CD14-positive monocyte (primary cell): ENCODE measurements at regions not wholly inside any gene's neighbourhood (a gene's known extent, or its start where the extent isn't known, plus 50 kb on each side); places are given as distances from the start of the nearest gene placed in this dataset.

Experiments
- DNase-seq, 3 donors: peaks; one replicate each; pipeline ENCODE4 v3.0.0-alpha.2; 2011 to 2022
- H2AFZ ChIP-seq: 2 replicates; pipeline ENCODE4 v1.6.0; 2012; ENCODE audit warnings: mild to moderate bottlenecking, low read depth, low read length, inconsistent platforms; ENCODE audit not compliant: insufficient read depth, poor library complexity, severe bottlenecking
- H3K27ac ChIP-seq, 2 donors: 1 replicate in 1 of 2; 2 replicates in 1 of 2; pipeline ENCODE4 v1.5.1; 2012 to 2013; ENCODE audit warnings: low read length in 2 of 2, control low read depth in 1 of 2, inconsistent platforms in 1 of 2, low read depth in 1 of 2, mild to moderate bottlenecking in 1 of 2
- H3K27me3 ChIP-seq, 2 donors: one replicate each; pipeline versions ENCODE4 v1.6.0 to v1.6.1; 2011 to 2013; ENCODE audit warnings: low read length in 2 of 2; ENCODE audit not compliant: control insufficient read depth in 2 of 2, insufficient read depth in 2 of 2
- H3K36me3 ChIP-seq, 2 donors: replicated peaks in 1 of 2; 1 replicate in 1 of 2; 2 replicates in 1 of 2; pipeline versions ENCODE4 v1.5.1 to v1.6.1; 2012 to 2013; ENCODE audit warnings: low read length in 2 of 2, control low read depth in 1 of 2, inconsistent platforms in 1 of 2, mild to moderate bottlenecking in 1 of 2; ENCODE audit not compliant: insufficient read depth in 2 of 2, control insufficient read depth in 1 of 2
- H3K4me1 ChIP-seq, 2 donors: 1 replicate in 1 of 2; 2 replicates in 1 of 2; pipeline versions ENCODE4 v1.5.1 to v1.6.1; 2012 to 2013; ENCODE audit warnings: low read length in 2 of 2, control low read depth in 1 of 2, inconsistent platforms in 1 of 2, mild to moderate bottlenecking in 1 of 2, moderate library complexity in 1 of 2; ENCODE audit not compliant: insufficient read depth in 2 of 2, control insufficient read depth in 1 of 2
- H3K4me2 ChIP-seq: replicated peaks from 2 replicates; pipeline ENCODE3; 2012; ENCODE audit warnings: low read length, moderate library complexity, mild to moderate bottlenecking; ENCODE audit not compliant: poor library complexity, severe bottlenecking; ENCODE audit errors: extremely low read depth
- H3K4me3 ChIP-seq, 3 experiments: fragments of 200-600 bp in 1 of 3; sonication (generic) in 1 of 3; replicated peaks in 1 of 3; 1 replicate in 2 of 3; 2 replicates in 1 of 3; pipeline ENCODE4 v1.5.1; 2011 to 2013; ENCODE audit warnings: low read length in 3 of 3, mild to moderate bottlenecking in 3 of 3, control low read depth in 2 of 3, low read depth in 2 of 3, inconsistent platforms in 1 of 3, moderate library complexity in 1 of 3
- H3K79me2 ChIP-seq: 2 replicates; pipeline ENCODE4 v1.6.0; 2012; ENCODE audit warnings: mild to moderate bottlenecking, control low read depth, inconsistent platforms, low read length, moderate library complexity; ENCODE audit not compliant: insufficient read depth
- H3K9ac ChIP-seq: 2 replicates; pipeline ENCODE4 v1.6.0; 2017; ENCODE audit warnings: low read length, mild to moderate bottlenecking; ENCODE audit not compliant: insufficient read depth, poor library complexity, severe bottlenecking
- H3K9me3 ChIP-seq, 2 donors: replicated peaks in 1 of 2; 1 replicate in 1 of 2; 2 replicates in 1 of 2; pipeline versions ENCODE4 v1.5.1 to v1.6.1; 2012 to 2013; ENCODE audit warnings: low read length in 2 of 2, control low read depth in 1 of 2; ENCODE audit not compliant: control insufficient read depth in 1 of 2, insufficient read depth in 1 of 2
- H4K20me1 ChIP-seq: 2 replicates; pipeline ENCODE4 v1.6.0; 2012; ENCODE audit warnings: mild to moderate bottlenecking, low read length, control low read depth, moderate library complexity; ENCODE audit not compliant: insufficient read depth
- H3K27ac Mint-ChIP-seq, 7 donors: one replicate each; pipeline ENCODE4 v1.8.0; 2020; ENCODE audit warnings: mild to moderate bottlenecking in 7 of 7, mixed read lengths in 7 of 7, moderate library complexity in 6 of 7, inconsistent platforms in 2 of 7
- H3K27me3 Mint-ChIP-seq, 3 donors: one replicate each; pipeline ENCODE4 v1.8.0; 2021 to 2022; ENCODE audit warnings: low read depth in 3 of 3, mild to moderate bottlenecking in 3 of 3, mixed read lengths in 3 of 3, moderate library complexity in 3 of 3, inconsistent platforms in 1 of 3
- H3K36me3 Mint-ChIP-seq, 2 donors: one replicate each; pipeline ENCODE4 v1.8.0; 2020; ENCODE audit warnings: mixed read lengths in 2 of 2, inconsistent platforms in 1 of 2, mild to moderate bottlenecking in 1 of 2
- H3K4me1 Mint-ChIP-seq: one replicate; pipeline ENCODE4 v1.8.0; 2020; ENCODE audit warnings: mild to moderate bottlenecking, mixed read lengths
- H3K4me3 Mint-ChIP-seq, 2 donors: one replicate each; pipeline ENCODE4 v1.8.0; 2020; ENCODE audit warnings: mild to moderate bottlenecking in 2 of 2, mixed read lengths in 2 of 2, moderate library complexity in 1 of 2
- H3K9me3 Mint-ChIP-seq, 7 donors: one replicate each; pipeline ENCODE4 v1.8.0; 2020 to 2022; ENCODE audit warnings: mixed read lengths in 7 of 7, mild to moderate bottlenecking in 6 of 7, moderate library complexity in 6 of 7, inconsistent platforms in 2 of 7
- CTCF ChIP-seq: fragments of 200-600 bp; IDR thresholded peaks from one replicate; pipeline ENCODE4 v1.8.0; 2022; ENCODE audit warnings: antibody characterized with exemption, mild to moderate bottlenecking
- WGBS: methylation state at CpG from one replicate; pipeline ENCODE4 v1.1.5; 2013; ENCODE audit warnings: missing lambda C conversion rate; ENCODE audit not compliant: insufficient coverage; 5-methylcytosine and 5-hydroxymethylcytosine counted together
- intact Hi-C, 2 donors: fragments of 100-400 bp; cut with micrococcal nuclease; formaldehyde crosslinking; loops; one replicate each; pipeline versions ENCODE4 v1.15.0 to v1.15.1; 2023

DNA sequence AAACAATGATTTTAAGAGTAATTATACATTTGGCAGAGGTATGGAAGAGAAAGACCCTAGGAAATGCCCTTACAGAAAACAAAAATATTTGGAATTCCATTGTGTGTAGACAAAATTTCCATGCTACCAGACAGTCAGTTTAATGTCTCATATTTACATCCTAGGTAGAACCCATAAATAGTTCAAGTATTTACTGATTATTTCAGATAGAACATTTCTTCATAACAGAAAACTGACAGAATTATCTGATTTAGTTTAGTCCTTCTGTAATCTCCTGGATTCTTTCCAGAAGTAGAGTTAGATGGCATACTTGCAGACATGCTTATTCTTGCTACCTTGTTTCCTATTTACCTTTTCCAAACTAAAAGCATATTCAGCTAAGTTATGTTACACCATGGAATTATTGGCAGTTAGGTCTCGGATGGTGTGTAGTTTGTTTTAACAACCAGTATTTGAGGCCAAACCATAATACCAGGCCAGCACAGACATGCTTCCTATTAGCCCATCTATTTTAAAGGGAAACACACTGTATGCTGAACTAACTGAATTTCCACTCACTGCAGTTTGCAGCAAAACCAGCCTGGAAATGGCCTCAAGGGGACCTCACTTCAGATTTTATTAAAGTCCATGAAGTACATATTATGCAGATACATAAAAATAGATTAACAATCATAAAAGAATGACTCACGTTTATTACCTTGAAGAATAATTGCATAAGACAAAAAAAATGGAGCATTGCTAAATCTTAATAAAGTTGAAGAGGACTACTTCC is 126.6 kb upstream of the LRIG3 start:
- H3K36me3 Mint-ChIP-seq, result no peaks in the 10 kb centered on the region
- no peak overlapping the region for H3K4me3 Mint-ChIP-seq
- Histone ChIP-seq H3K27me3 (no peaks in the 10 kb centered on the region), H3K4me3 (no peak overlapping the region), H4K20me1 (no peaks in the 10 kb centered on the region), H3K4me2 (no peak overlapping the region), H3K36me3 (no peaks in the 10 kb centered on the region), H3K27ac (no peak overlapping the region), H2AFZ (no peak overlapping the region), H3K9ac (no peak overlapping the region), H3K79me2 (no peaks in the 10 kb centered on the region), H3K4me1 (no peaks in the 10 kb centered on the region), H3K9me3 (no peaks in the 10 kb centered on the region)
- H3K4me1 Mint-ChIP-seq, result no peaks in the 10 kb centered on the region
- no CpG with 5 or more reads among the region's 2 CpGs for WGBS
- intact Hi-C loops, result no loop called here
- no peak overlapping the region for H3K27ac Mint-ChIP-seq
- no peak for TF ChIP-seq CTCF
- DNase-seq, result no peak
- peaks cover 0 to 1% (median 0%) of the 10 kb centered on the region in 3 donors for H3K27me3 Mint-ChIP-seq
- no peaks in the 10 kb centered on the region for H3K9me3 Mint-ChIP-seq

GRCh38 chr12:59044791-59045190 is 124.5 kb upstream of the LRIG3 start:
- Mint-ChIP-seq H3K9me3 (no peaks in the 10 kb centered on the region), H3K4me1 (no peaks in the 10 kb centered on the region), H3K36me3 (no peaks in the 10 kb centered on the region), H3K27ac (no peak overlapping the region), H3K4me3 (no peak overlapping the region), H3K27me3 (peaks cover 0 to 1% (median 0%) of the 10 kb centered on the region in 3 donors)
- no peaks in the 10 kb centered on the region for H3K36me3 ChIP-seq
- TF ChIP-seq CTCF, result no peak
- H2AFZ ChIP-seq, result no peak overlapping the region
- DNase-seq, result no peak
- no CpG with 5 or more reads among the region's 2 CpGs for WGBS
- no peaks in the 10 kb centered on the region for H3K79me2 ChIP-seq
- no peak overlapping the region for H3K4me3 ChIP-seq
- no peaks in the 10 kb centered on the region for H4K20me1 ChIP-seq
- no peak overlapping the region for H3K4me2 ChIP-seq
- no peak overlapping the region for H3K27ac ChIP-seq
- no peaks in the 10 kb centered on the region for H3K9me3 ChIP-seq
- H3K27me3 ChIP-seq, result no peaks in the 10 kb centered on the region
- no peaks in the 10 kb centered on the region for H3K4me1 ChIP-seq
- H3K9ac ChIP-seq, result no peak overlapping the region
- intact Hi-C loops, result no loop called here
